WTC11 (cell line): ENCODE measurements at regions not wholly inside any gene's neighbourhood (a gene's known extent, or its start where the extent isn't known, plus 50 kb on each side); places are given as distances from the start of the nearest gene placed in this dataset.

ENCODE experiments used
- ATAC-seq: fragments of 200-7000 bp; cut with Tn5 transposase; 2 replicates; pipeline ENCODE4 v1.10.0; 2021; ENCODE audit warnings: mild to moderate bottlenecking, moderate library complexity
- CTCF ChIA-PET: fragments of 300-600 bp; sonication (Branson Sonifier 250); formaldehyde crosslinking; loops from one replicate; lab custom pipeline; 2021; ENCODE audit warnings: antibody characterized with exemption; lab: Charles Lee
- POLR2A ChIA-PET: fragments of 350-600 bp; sonication (Branson Sonifier 250); formaldehyde crosslinking; loops from one replicate; lab custom pipeline; 2021; ENCODE audit warnings: antibody characterized with exemption; lab: Charles Lee
- DNase-seq: peaks from one replicate; pipeline ENCODE4 v3.0.0; 2021; ENCODE audit warnings: low spot score
- H3K27ac Mint-ChIP-seq: 2 replicates; pipeline ENCODE4 v1.8.0; 2021; ENCODE audit warnings: mixed read lengths
- H3K27me3 Mint-ChIP-seq: 2 replicates; pipeline ENCODE4 v1.8.0; 2021; ENCODE audit warnings: low read depth, mild to moderate bottlenecking, moderate library complexity, mixed read lengths
- H3K36me3 Mint-ChIP-seq: 2 replicates; pipeline ENCODE4 v1.8.0; 2021; ENCODE audit warnings: mixed read lengths
- H3K4me1 Mint-ChIP-seq: 2 replicates; pipeline ENCODE4 v1.8.0; 2022; ENCODE audit warnings: mixed read lengths
- H3K4me3 Mint-ChIP-seq: 2 replicates; pipeline ENCODE4 v1.8.0; 2021; ENCODE audit warnings: mild to moderate bottlenecking, moderate library complexity, mixed read lengths
- H3K9me3 Mint-ChIP-seq: 2 replicates; pipeline ENCODE4 v1.8.0; 2021; ENCODE audit warnings: mixed read lengths
- EMX1 ChIP-seq: fragments of 250-450 bp; sonication (Bioruptor Pico); IDR thresholded peaks from 2 replicates; pipeline ENCODE4 v1.8.0; 2021; ENCODE audit warnings: mild to moderate bottlenecking
- JAZF1 ChIP-seq: fragments of 250-450 bp; sonication (Bioruptor Pico); IDR thresholded peaks from 2 replicates; pipeline ENCODE4 v1.9.0; 2021; ENCODE audit warnings: moderate library complexity, mild to moderate bottlenecking, inconsistent platforms
- KAT7 ChIP-seq: sonication (generic); formaldehyde crosslinking; IDR thresholded peaks from 2 replicates; pipeline ENCODE4 v1.8.1; 2023; ENCODE audit warnings: missing genetic modification reagents, mild to moderate bottlenecking, borderline replicate concordance
- MYBL2 ChIP-seq: sonication (generic); formaldehyde crosslinking; IDR thresholded peaks from 2 replicates; pipeline ENCODE4 v1.8.1; 2023; ENCODE audit warnings: mild to moderate bottlenecking, moderate library complexity, missing genetic modification reagents
- NFE2L1 ChIP-seq: sonication (generic); formaldehyde crosslinking; IDR thresholded peaks from 2 replicates; pipeline ENCODE4 v1.8.1; 2023; ENCODE audit warnings: missing genetic modification reagents
- NR1H2 ChIP-seq: sonication (generic); formaldehyde crosslinking; IDR thresholded peaks from 2 replicates; pipeline ENCODE4 v1.9.0; 2021; ENCODE audit warnings: mild to moderate bottlenecking, moderate library complexity, missing genetic modification reagents
- RELA ChIP-seq: sonication (generic); formaldehyde crosslinking; IDR thresholded peaks from 2 replicates; pipeline ENCODE4 v1.8.1; 2022; ENCODE audit warnings: missing genetic modification reagents, mild to moderate bottlenecking, borderline replicate concordance
- SMAD4 ChIP-seq: sonication (generic); formaldehyde crosslinking; IDR thresholded peaks from 2 replicates; pipeline ENCODE4 v1.8.0; 2022; ENCODE audit warnings: mild to moderate bottlenecking, missing genetic modification reagents
- SP1 ChIP-seq: sonication (generic); formaldehyde crosslinking; conservative IDR thresholded peaks from 2 replicates; pipeline ENCODE4 v1.8.1; 2022; ENCODE audit warnings: missing genetic modification reagents
- TF ChIP-seq, protein P1 (sequence below): sonication (generic); formaldehyde crosslinking; IDR thresholded peaks from 2 replicates; pipeline ENCODE4 v1.8.1; 2023; ENCODE audit warnings: mild to moderate bottlenecking, missing genetic modification reagents, moderate library complexity
- TF ChIP-seq, protein P2 (sequence below): sonication (generic); formaldehyde crosslinking; IDR thresholded peaks from 2 replicates; pipeline ENCODE4 v1.8.0; 2022; ENCODE audit warnings: mild to moderate bottlenecking, missing genetic modification reagents
- TF ChIP-seq, protein P3 (sequence below): fragments of 250-450 bp; sonication (Bioruptor Pico); IDR thresholded peaks from 2 replicates; pipeline ENCODE4 v2.1.2; 2022; ENCODE audit warnings: mild to moderate bottlenecking, moderate library complexity
- TF ChIP-seq, protein P4 (sequence below): sonication (generic); formaldehyde crosslinking; IDR thresholded peaks from 2 replicates; pipeline ENCODE4 v1.8.1; 2023; ENCODE audit warnings: mild to moderate bottlenecking, missing genetic modification reagents
- TF ChIP-seq, protein P5 (sequence below): sonication (generic); formaldehyde crosslinking; IDR thresholded peaks from 2 replicates; pipeline ENCODE4 v1.8.1; 2023; ENCODE audit warnings: mild to moderate bottlenecking, missing genetic modification reagents, moderate library complexity
- TF ChIP-seq, protein P6 (sequence below): sonication (generic); formaldehyde crosslinking; IDR thresholded peaks from 2 replicates; pipeline ENCODE4 v1.8.1; 2023; ENCODE audit warnings: mild to moderate bottlenecking, missing genetic modification reagents, borderline replicate concordance
- TF ChIP-seq, protein P7 (sequence below): fragments of 200-600 bp; IDR thresholded peaks from 2 replicates; pipeline ENCODE4 v1.8.0; 2022; ENCODE audit warnings: antibody characterized with exemption

DNA sequence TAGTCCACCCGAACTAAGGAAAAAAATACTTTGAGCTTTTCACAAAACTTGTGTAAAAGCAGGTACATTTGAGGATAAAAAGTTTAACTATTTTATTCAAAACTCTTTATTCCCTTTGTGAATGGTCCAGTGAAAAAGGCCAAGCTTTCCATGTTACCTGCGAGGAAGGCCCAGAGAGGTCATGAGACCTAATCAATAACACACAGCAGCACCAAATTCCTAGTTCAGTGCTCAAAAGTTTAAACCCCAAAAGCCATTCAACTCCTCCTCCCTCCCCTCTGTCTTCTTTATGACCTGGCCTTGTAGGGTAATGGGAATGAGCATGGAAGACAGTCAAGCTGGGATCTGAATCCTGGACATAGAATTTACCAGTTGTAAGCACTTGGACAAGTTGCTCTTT is 151.9 kb upstream of the FGGY start:
- ChIA-PET POLR2A (interaction anchor here (0.6 kb wide), 1 partner anchor 17 kb away, joined by 4 read pairs; no protein-coding TSS in a partner anchor), CTCF (no interaction called here)
- ATAC-seq = no peak

DNA sequence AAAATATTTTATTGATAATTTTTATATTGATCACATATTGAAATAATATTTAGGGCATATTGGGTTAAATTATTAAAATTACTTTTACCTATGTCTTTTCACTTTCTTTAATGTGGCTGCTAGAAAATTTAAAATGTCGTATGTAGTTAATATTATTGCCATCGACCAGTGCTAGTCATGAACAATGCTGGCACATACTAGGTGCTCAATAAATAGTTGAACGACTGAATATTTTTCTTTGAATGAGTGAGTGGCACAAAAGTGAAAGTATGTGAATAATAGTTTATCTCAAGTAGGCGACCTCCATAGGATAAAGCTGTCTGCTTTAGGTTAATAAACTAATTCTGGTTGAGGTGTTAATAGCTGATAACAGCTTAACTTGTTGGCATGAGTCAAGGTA is 150.8 kb upstream of the FGGY start:
- Mint-ChIP-seq H3K4me1 (peaks cover 41% of the 10 kb centered on the region), H3K27ac (no peak overlapping the region), H3K36me3 (no peaks in the 10 kb centered on the region), H3K27me3 (peaks cover 23% of the 10 kb centered on the region), H3K4me3 (peak overlapping the region; percentile 77), H3K9me3 (no peaks in the 10 kb centered on the region)
- CTCF ChIA-PET = no interaction called here
- POLR2A ChIA-PET = no interaction called here
- DNase-seq (no peak), ATAC-seq (no peak)
- TF ChIP-seq, protein P1, sequence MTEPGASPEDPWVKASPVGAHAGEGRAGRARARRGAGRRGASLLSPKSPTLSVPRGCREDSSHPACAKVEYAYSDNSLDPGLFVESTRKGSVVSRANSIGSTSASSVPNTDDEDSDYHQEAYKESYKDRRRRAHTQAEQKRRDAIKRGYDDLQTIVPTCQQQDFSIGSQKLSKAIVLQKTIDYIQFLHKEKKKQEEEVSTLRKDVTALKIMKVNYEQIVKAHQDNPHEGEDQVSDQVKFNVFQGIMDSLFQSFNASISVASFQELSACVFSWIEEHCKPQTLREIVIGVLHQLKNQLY (CRISPR knock-in tag) = no peak
- TF ChIP-seq, protein P2, sequence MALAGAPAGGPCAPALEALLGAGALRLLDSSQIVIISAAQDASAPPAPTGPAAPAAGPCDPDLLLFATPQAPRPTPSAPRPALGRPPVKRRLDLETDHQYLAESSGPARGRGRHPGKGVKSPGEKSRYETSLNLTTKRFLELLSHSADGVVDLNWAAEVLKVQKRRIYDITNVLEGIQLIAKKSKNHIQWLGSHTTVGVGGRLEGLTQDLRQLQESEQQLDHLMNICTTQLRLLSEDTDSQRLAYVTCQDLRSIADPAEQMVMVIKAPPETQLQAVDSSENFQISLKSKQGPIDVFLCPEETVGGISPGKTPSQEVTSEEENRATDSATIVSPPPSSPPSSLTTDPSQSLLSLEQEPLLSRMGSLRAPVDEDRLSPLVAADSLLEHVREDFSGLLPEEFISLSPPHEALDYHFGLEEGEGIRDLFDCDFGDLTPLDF (CRISPR knock-in tag) = no peak
- TF ChIP-seq JAZF1 (no peak), MYBL2 (CRISPR knock-in tag) (no peak), EMX1 (CRISPR knock-in tag) (no peak), SP1 (CRISPR knock-in tag) (no peak), KAT7 (no peak), NR1H2 (CRISPR knock-in tag) (no peak), NFE2L1 (CRISPR knock-in tag) (no peak)
- TF ChIP-seq, protein P3, sequence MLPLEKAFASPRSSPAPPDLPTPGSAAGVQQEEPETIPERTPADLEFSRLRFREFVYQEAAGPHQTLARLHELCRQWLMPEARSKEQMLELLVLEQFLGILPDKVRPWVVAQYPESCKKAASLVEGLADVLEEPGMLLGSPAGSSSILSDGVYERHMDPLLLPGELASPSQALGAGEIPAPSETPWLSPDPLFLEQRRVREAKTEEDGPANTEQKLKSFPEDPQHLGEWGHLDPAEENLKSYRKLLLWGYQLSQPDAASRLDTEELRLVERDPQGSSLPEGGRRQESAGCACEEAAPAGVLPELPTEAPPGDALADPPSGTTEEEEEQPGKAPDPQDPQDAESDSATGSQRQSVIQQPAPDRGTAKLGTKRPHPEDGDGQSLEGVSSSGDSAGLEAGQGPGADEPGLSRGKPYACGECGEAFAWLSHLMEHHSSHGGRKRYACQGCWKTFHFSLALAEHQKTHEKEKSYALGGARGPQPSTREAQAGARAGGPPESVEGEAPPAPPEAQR (CRISPR knock-in tag) = no peak
- TF ChIP-seq, protein P4, sequence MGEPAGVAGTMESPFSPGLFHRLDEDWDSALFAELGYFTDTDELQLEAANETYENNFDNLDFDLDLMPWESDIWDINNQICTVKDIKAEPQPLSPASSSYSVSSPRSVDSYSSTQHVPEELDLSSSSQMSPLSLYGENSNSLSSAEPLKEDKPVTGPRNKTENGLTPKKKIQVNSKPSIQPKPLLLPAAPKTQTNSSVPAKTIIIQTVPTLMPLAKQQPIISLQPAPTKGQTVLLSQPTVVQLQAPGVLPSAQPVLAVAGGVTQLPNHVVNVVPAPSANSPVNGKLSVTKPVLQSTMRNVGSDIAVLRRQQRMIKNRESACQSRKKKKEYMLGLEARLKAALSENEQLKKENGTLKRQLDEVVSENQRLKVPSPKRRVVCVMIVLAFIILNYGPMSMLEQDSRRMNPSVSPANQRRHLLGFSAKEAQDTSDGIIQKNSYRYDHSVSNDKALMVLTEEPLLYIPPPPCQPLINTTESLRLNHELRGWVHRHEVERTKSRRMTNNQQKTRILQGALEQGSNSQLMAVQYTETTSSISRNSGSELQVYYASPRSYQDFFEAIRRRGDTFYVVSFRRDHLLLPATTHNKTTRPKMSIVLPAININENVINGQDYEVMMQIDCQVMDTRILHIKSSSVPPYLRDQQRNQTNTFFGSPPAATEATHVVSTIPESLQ (CRISPR knock-in tag) = no peak
- TF ChIP-seq, protein P5, sequence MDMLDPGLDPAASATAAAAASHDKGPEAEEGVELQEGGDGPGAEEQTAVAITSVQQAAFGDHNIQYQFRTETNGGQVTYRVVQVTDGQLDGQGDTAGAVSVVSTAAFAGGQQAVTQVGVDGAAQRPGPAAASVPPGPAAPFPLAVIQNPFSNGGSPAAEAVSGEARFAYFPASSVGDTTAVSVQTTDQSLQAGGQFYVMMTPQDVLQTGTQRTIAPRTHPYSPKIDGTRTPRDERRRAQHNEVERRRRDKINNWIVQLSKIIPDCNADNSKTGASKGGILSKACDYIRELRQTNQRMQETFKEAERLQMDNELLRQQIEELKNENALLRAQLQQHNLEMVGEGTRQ = no peak
- TF ChIP-seq, protein P6, sequence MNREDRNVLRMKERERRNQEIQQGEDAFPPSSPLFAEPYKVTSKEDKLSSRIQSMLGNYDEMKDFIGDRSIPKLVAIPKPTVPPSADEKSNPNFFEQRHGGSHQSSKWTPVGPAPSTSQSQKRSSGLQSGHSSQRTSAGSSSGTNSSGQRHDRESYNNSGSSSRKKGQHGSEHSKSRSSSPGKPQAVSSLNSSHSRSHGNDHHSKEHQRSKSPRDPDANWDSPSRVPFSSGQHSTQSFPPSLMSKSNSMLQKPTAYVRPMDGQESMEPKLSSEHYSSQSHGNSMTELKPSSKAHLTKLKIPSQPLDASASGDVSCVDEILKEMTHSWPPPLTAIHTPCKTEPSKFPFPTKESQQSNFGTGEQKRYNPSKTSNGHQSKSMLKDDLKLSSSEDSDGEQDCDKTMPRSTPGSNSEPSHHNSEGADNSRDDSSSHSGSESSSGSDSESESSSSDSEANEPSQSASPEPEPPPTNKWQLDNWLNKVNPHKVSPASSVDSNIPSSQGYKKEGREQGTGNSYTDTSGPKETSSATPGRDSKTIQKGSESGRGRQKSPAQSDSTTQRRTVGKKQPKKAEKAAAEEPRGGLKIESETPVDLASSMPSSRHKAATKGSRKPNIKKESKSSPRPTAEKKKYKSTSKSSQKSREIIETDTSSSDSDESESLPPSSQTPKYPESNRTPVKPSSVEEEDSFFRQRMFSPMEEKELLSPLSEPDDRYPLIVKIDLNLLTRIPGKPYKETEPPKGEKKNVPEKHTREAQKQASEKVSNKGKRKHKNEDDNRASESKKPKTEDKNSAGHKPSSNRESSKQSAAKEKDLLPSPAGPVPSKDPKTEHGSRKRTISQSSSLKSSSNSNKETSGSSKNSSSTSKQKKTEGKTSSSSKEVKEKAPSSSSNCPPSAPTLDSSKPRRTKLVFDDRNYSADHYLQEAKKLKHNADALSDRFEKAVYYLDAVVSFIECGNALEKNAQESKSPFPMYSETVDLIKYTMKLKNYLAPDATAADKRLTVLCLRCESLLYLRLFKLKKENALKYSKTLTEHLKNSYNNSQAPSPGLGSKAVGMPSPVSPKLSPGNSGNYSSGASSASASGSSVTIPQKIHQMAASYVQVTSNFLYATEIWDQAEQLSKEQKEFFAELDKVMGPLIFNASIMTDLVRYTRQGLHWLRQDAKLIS (CRISPR knock-in tag) = no peak

More for the DNA sequence above, 151.9 kb upstream of the FGGY start:
- DNase-seq = no peak
- no peak overlapping the region for H3K27ac Mint-ChIP-seq
- TF ChIP-seq, protein P7, sequence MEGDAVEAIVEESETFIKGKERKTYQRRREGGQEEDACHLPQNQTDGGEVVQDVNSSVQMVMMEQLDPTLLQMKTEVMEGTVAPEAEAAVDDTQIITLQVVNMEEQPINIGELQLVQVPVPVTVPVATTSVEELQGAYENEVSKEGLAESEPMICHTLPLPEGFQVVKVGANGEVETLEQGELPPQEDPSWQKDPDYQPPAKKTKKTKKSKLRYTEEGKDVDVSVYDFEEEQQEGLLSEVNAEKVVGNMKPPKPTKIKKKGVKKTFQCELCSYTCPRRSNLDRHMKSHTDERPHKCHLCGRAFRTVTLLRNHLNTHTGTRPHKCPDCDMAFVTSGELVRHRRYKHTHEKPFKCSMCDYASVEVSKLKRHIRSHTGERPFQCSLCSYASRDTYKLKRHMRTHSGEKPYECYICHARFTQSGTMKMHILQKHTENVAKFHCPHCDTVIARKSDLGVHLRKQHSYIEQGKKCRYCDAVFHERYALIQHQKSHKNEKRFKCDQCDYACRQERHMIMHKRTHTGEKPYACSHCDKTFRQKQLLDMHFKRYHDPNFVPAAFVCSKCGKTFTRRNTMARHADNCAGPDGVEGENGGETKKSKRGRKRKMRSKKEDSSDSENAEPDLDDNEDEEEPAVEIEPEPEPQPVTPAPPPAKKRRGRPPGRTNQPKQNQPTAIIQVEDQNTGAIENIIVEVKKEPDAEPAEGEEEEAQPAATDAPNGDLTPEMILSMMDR = no peak
- no peak for TF ChIP-seq RELA (CRISPR knock-in tag)
- TF ChIP-seq SMAD4 = no peak
- TF ChIP-seq, all 79 proteins: peak for 0
- H3K27me3 Mint-ChIP-seq = peaks cover 23% of the 10 kb centered on the region
- H3K4me1 Mint-ChIP-seq = peaks cover 40% of the 10 kb centered on the region
- H3K4me3 Mint-ChIP-seq = no peak overlapping the region
- H3K36me3 Mint-ChIP-seq = no peaks in the 10 kb centered on the region
- no peaks in the 10 kb centered on the region for H3K9me3 Mint-ChIP-seq
